HG02798 (cell line): ENCODE measurements at regions not wholly inside any gene's neighbourhood (a gene's known extent, or its start where the extent isn't known, plus 50 kb on each side); places are given as distances from the start of the nearest gene placed in this dataset.
"Not testable (repeated sequence)": the region's sequence is repeated elsewhere in the genome, so short reads cannot be mapped to it uniquely, and the experiment has no call there.

ENCODE experiments used
- ATAC-seq: cut with Tn5 transposase; IDR thresholded peaks from one replicate; pipeline ENCODE4 v1.9.1; 2021; ENCODE audit warnings: mild to moderate bottlenecking; ENCODE audit not compliant: unreplicated experiment, poor library complexity

- not testable (repeated sequence) for ATAC-seq
Observed at GRCh38 chr9:61817127-61817705, 627.4 kb downstream of the SPATA31A7 start.

GRCh38 chr9:61853624-61854259, 663.9 kb downstream of the SPATA31A7 start:
- ATAC-seq = peak; percentile 87

- ATAC-seq = not testable (repeated sequence)
Observed at GRCh38 chr9:61854260-61854640, 664.4 kb downstream of the SPATA31A7 start.

- ATAC-seq = peak; percentile 75
Observed at GRCh38 chr9:61856283-61856682, 666.4 kb downstream of the SPATA31A7 start.

- ATAC-seq = not testable (repeated sequence)
Observed at GRCh38 chr9:61856858-61857453, 667.1 kb downstream of the SPATA31A7 start.

- ATAC-seq = peak; percentile 89
Observed at GRCh38 chr9:61857709-61858351, 668.0 kb downstream of the SPATA31A7 start.

GRCh38 chr9:61862431-61862971, 672.7 kb downstream of the SPATA31A7 start:
- ATAC-seq = peak; percentile 55

- not testable (repeated sequence) for ATAC-seq
Observed at GRCh38 chr9:61864463-61864862, 674.6 kb downstream of the SPATA31A7 start.

GRCh38 chr9:61868965-61869364, 679.1 kb downstream of the SPATA31A7 start:
- not testable (repeated sequence) for ATAC-seq

- ATAC-seq = not testable (repeated sequence)
Observed at GRCh38 chr9:61872329-61872728, 682.5 kb downstream of the SPATA31A7 start.
